Body of pancreas (tissue), 4 donors: ENCODE measurements at regions not wholly inside any gene's neighbourhood (a gene's known extent, or its start where the extent isn't known, plus 50 kb on each side); places are given as distances from the start of the nearest gene placed in this dataset.

Experiments used
- CTCF ChIP-seq, 7 experiments: fragments of 450-650 bp in 4 of 7; fragments of 200-600 bp in 3 of 7; sonication (generic) in 3 of 7; IDR thresholded peaks; one replicate each; pipeline ENCODE4 v1.5.1; 2016 to 2019; ENCODE audit warnings: antibody characterized with exemption in 7 of 7
- POLR2A ChIP-seq, 3 donors: fragments of 450-650 bp; IDR thresholded peaks; one replicate each; pipeline ENCODE4 v1.6.1; 2016; ENCODE audit warnings: antibody characterized with exemption in 3 of 3, mild to moderate bottlenecking in 2 of 3

- TF ChIP-seq CTCF (IDR thresholded peaks at IDR 0.05) (no peak), POLR2A (IDR thresholded peaks at IDR 0.05) (no peak)
These were observed 335.7 kb upstream of the IZUMO3 start for GRCh38 chr9:24881361-24881760.
